GM23338 (cell line): ENCODE measurements at regions not wholly inside any gene's neighbourhood (a gene's known extent, or its start where the extent isn't known, plus 50 kb on each side); places are given as distances from the start of the nearest gene placed in this dataset.

Source experiments
- ATAC-seq: fragments of 200-7000 bp; cut with Tn5 transposase; 3 replicates; pipeline ENCODE4 v1.9.1; 2020
- DNase-seq: peaks from one replicate; pipeline ENCODE4 v3.0.0-alpha.2; 2015; ENCODE audit warnings: low spot score
- H2AFZ ChIP-seq: fragments of 200-600 bp; sonication (generic); 2 replicates; pipeline ENCODE4 v1.8.0; 2016; ENCODE audit warnings: antibody characterized with exemption, mild to moderate bottlenecking, moderate library complexity
- H3F3A ChIP-seq: fragments of 200-600 bp; sonication (generic); replicated peaks from 2 replicates; pipeline ENCODE4 v1.8.0; 2017; ENCODE audit warnings: antibody characterized with exemption, mixed run types, low read depth
- H3K27ac ChIP-seq: fragments of 200-600 bp; sonication (generic); 2 replicates; pipeline ENCODE4 v1.6.1; 2016; ENCODE audit warnings: low read depth
- H3K27me3 ChIP-seq: fragments of 200-600 bp; sonication (generic); 2 replicates; pipeline ENCODE4 v1.8.0; 2016; ENCODE audit warnings: mild to moderate bottlenecking, mixed run types, moderate library complexity; ENCODE audit not compliant: insufficient read depth
- H3K36me3 ChIP-seq: fragments of 200-600 bp; sonication (generic); 2 replicates; pipeline ENCODE4 v1.8.0; 2016; ENCODE audit warnings: mild to moderate bottlenecking; ENCODE audit not compliant: insufficient read depth
- H3K4me1 ChIP-seq: fragments of 200-600 bp; sonication (generic); 2 replicates; pipeline ENCODE4 v1.8.0; 2016; ENCODE audit warnings: mild to moderate bottlenecking, moderate library complexity; ENCODE audit not compliant: insufficient read depth
- H3K4me2 ChIP-seq: fragments of 200-600 bp; sonication (generic); 2 replicates; pipeline ENCODE4 v1.7.1; 2017; ENCODE audit warnings: mixed run types
- H3K4me3 ChIP-seq: fragments of 200-600 bp; sonication (generic); 2 replicates; pipeline ENCODE4 v1.6.1; 2016; ENCODE audit warnings: mixed run types
- H3K79me2 ChIP-seq: fragments of 200-600 bp; sonication (generic); replicated peaks from 2 replicates; pipeline ENCODE4 v1.8.0; 2017; ENCODE audit warnings: mild to moderate bottlenecking; ENCODE audit not compliant: insufficient read depth
- H3K9me2 ChIP-seq: fragments of 200-600 bp; sonication (generic); 2 replicates; pipeline ENCODE4 v1.8.0; 2017; ENCODE audit not compliant: insufficient read depth
- H4K20me1 ChIP-seq: fragments of 200-600 bp; sonication (generic); replicated peaks from 2 replicates; pipeline ENCODE4 v1.8.0; 2017; ENCODE audit warnings: mild to moderate bottlenecking; ENCODE audit not compliant: insufficient read depth
- H3K27ac Mint-ChIP-seq: 2 replicates; pipeline ENCODE4 v1.8.0; 2020; ENCODE audit warnings: inconsistent platforms, mild to moderate bottlenecking, moderate library complexity, mixed read lengths
- H3K27me3 Mint-ChIP-seq: 3 replicates; pipeline ENCODE4 v1.8.0; 2022; ENCODE audit warnings: low read depth, mild to moderate bottlenecking, moderate library complexity, mixed read lengths, inconsistent platforms; ENCODE audit not compliant: insufficient read depth, poor library complexity
- H3K36me3 Mint-ChIP-seq: 3 replicates; pipeline ENCODE4 v1.8.0; 2021; ENCODE audit warnings: low read depth, mild to moderate bottlenecking, inconsistent platforms, moderate library complexity, mixed read lengths
- H3K4me1 Mint-ChIP-seq: 3 replicates; pipeline ENCODE4 v1.8.0; 2020; ENCODE audit warnings: mild to moderate bottlenecking, inconsistent platforms, mixed read lengths
- H3K4me3 Mint-ChIP-seq: 3 replicates; pipeline ENCODE4 v1.8.0; 2021; ENCODE audit warnings: moderate library complexity, mild to moderate bottlenecking, inconsistent platforms, mixed read lengths
- H3K9me3 Mint-ChIP-seq: 3 replicates; pipeline ENCODE4 v1.8.0; 2020; ENCODE audit warnings: moderate library complexity, mild to moderate bottlenecking, inconsistent platforms, mixed read lengths
- CREB1 ChIP-seq: fragments of 250-450 bp; sonication (Bioruptor Pico); IDR thresholded peaks from 2 replicates; pipeline ENCODE4 v1.5.0; 2020; ENCODE audit warnings: low read depth, mild to moderate bottlenecking, moderate library complexity
- CTCF ChIP-seq, 2 experiments: fragments of 200-600 bp in 1 of 2; sonication (generic) in 1 of 2; conservative IDR thresholded peaks; 2 replicates each; pipeline versions ENCODE4 v1.5.1 to v1.6.1; 2016 to 2017; ENCODE audit warnings: antibody characterized with exemption in 2 of 2, low read depth in 2 of 2, mild to moderate bottlenecking in 2 of 2, moderate library complexity in 1 of 2
- EZH2 ChIP-seq: fragments of 200-600 bp; sonication (generic); IDR thresholded peaks from one replicate; pipeline ENCODE4 v1.8.0; 2017; ENCODE audit warnings: antibody characterized with exemption, mild to moderate bottlenecking, low read depth; ENCODE audit not compliant: unreplicated experiment
- JUNB ChIP-seq: IDR thresholded peaks from one replicate; pipeline ENCODE4 v1.6.1; 2016; ENCODE audit warnings: antibody characterized with exemption; ENCODE audit not compliant: unreplicated experiment
- POLR2AphosphoS5 ChIP-seq: IDR thresholded peaks from 2 replicates; pipeline ENCODE4 v1.6.1; 2016; ENCODE audit warnings: antibody characterized with exemption, low read depth
- REST ChIP-seq: IDR thresholded peaks from one replicate; pipeline ENCODE4 v1.6.1; 2018; ENCODE audit warnings: antibody characterized with exemption; ENCODE audit not compliant: unreplicated experiment
- STAT1 ChIP-seq: IDR thresholded peaks from one replicate; pipeline ENCODE4 v1.6.1; 2016; ENCODE audit warnings: antibody characterized with exemption; ENCODE audit not compliant: unreplicated experiment
- ZNF462 ChIP-seq: fragments of 250-450 bp; sonication (Bioruptor Pico); IDR thresholded peaks from 2 replicates; pipeline ENCODE4 v1.5.0; 2020; ENCODE audit warnings: mild to moderate bottlenecking, moderate library complexity

GRCh38 chr5:57839025-57839424, 356.4 kb upstream of the ACTBL2 start (continued):
- TF ChIP-seq REST (no peak), EZH2 (no peak), STAT1 (no peak), CTCF (conservative IDR thresholded peaks at IDR 0.05; ENCODE audit: low read depth in 2 of 2) (no peak)

GRCh38 chr5:57836921-57837320, 354.3 kb upstream of the ACTBL2 start:
- Mint-ChIP-seq H3K9me3 (peaks cover 12% of the 10 kb centered on the region; the same call in 2 of the 3 replicates), H3K4me3 (no peak overlapping the region), H3K27ac (no peak overlapping the region), H3K36me3 (peaks cover 10% of the 10 kb centered on the region; the same call in 2 of the 3 replicates), H3K27me3 (peaks cover 4% of the 10 kb centered on the region), H3K4me1 (peaks cover 24% of the 10 kb centered on the region)
- DNase-seq (no peak), ATAC-seq (no peak)
- H3K36me3 ChIP-seq = no peaks in the 10 kb centered on the region
- H4K20me1 ChIP-seq = no peaks in the 10 kb centered on the region
- no peaks in the 10 kb centered on the region; the same call in 1 of the 2 replicates for H3K9me2 ChIP-seq
- no peak overlapping the region for H3K4me2 ChIP-seq
- H3K27me3 ChIP-seq = no peaks in the 10 kb centered on the region
- H3K4me3 ChIP-seq = no peak overlapping the region
- no peak overlapping the region for H3K27ac ChIP-seq
- peaks cover 9% of the 10 kb centered on the region for H3K4me1 ChIP-seq
- no peaks in the 10 kb centered on the region for H3K79me2 ChIP-seq
- H2AFZ ChIP-seq = no peak overlapping the region
- H3F3A ChIP-seq = no peaks in the 10 kb centered on the region
- TF ChIP-seq POLR2AphosphoS5 (no peak), CREB1 (CRISPR knock-in tag) (no peak), ZNF462 (CRISPR knock-in tag) (no peak), EZH2 (no peak), CTCF (conservative IDR thresholded peaks at IDR 0.05; ENCODE audit: low read depth in 2 of 2) (no peak), JUNB (no peak)
